HG03159 (cell line): ENCODE measurements at regions not wholly inside any gene's neighbourhood (a gene's known extent, or its start where the extent isn't known, plus 50 kb on each side); places are given as distances from the start of the nearest gene placed in this dataset.

ENCODE experiments used
- ATAC-seq: cut with Tn5 transposase; IDR thresholded peaks from one replicate; pipeline ENCODE4 v1.9.1; 2021; ENCODE audit warnings: mild to moderate bottlenecking, moderate library complexity; ENCODE audit not compliant: unreplicated experiment

DNA sequence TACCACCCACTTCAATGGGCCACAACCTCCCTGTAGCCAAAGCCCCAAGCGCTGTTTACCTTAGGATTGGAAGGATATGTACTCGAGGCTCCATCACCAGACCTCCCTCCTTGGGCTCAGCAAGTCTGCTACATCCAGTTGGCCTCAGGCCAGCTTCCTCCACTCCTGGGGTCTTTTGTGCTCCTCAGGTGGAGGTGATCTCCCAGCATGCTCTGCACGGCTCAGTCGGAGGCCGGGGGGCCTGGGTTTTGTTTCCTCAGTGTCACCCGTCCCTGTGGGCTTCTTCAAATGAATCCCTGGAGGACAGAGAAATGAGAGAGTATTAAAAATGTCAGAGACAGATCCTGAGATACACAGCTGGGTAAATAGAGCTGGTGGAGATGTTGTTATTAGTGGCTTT, 723.1 kb upstream of the TBX3 start:
- no peak for ATAC-seq

DNA sequence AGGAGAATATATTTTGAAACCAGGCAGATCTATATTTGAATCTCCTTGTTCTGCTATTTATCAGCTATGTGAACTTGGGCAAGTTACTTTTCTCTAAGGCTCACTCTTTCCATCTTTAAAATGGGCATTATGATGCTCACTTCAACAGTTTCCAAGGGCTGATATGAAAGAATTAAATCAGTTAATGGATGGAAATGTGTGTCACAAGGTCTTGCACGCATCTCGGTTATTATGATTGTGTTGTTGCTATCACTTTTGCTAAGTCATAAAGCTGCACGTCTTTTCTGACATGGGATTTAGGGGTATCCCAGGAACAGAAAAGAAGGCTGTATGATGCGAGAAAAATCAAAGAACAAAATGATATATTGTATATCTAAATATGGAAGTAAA, 721.5 kb upstream of the TBX3 start:
- ATAC-seq, result no peak

GRCh38 chr12:115404761-115405470, 720.9 kb upstream of the TBX3 start:
- ATAC-seq, result no peak

DNA sequence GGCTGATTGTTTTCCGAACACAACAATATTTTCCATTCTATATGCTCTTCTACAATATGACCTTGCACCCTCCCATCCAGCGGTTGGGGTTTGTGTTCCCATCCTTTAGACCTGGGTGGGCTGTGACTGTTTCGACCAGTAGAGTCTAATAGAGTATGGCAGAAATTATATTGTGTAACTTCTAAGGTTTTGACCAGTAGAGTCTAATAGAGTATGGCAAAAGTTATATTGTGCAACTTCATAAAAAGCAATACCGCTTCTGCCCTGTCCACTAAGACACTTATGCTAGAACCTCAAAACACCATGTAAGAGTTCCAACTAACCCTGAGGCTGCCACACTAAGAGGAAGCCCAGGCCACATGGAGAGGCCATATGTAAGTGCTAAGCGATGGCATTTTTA, 719.7 kb upstream of the TBX3 start:
- no peak for ATAC-seq

GRCh38 chr12:115403253-115403652, 719.3 kb upstream of the TBX3 start:
- no peak for ATAC-seq

- no peak for ATAC-seq
Observed at GRCh38 chr12:115402443-115403180, 718.6 kb upstream of the TBX3 start.

- no peak for ATAC-seq
Observed at GRCh38 chr12:115401761-115402160, 717.8 kb upstream of the TBX3 start.

DNA sequence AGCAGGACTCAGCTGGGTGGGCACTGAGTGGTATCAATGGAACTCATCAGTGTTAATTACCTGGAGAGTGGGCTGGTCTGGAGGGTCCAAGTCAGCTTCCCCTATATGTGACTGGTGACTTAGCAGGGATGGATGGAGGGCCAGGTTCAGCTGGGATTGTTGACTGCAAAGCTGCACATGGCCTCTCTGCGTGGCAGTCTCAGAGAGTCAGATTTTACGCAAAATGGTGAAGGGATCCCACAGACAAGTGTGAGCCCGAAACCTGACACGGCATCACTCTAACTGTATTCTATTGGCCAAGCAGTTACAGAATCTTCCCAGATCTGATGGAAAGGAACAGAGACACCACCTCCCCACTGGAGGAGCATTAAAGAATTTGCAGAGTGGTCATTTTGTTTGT, 716.0 kb upstream of the TBX3 start:
- ATAC-seq, result no peak

DNA sequence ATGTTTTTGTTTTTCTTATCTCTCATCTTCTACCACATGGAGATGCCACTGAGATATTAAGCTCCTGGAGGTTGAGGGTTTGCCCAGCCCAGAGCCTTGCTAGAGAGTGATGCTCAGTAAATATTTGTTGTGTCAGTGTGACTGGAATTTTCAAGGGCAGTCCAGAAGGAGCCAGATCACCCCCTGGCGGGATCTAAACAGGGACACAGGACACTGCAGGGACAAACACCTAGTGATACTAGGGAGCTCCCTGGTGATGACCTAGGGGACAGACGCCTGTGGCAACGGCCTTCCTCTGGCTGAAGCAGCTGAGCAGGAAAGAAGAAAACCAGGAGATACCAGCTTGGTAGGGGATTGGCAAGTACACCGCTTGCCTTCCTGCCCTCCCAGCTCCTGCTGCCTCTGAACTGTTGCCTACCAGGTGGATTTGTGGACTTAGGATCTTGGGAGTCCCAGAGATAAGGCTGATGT, 714.4 kb upstream of the TBX3 start:
- ATAC-seq, result no peak

DNA sequence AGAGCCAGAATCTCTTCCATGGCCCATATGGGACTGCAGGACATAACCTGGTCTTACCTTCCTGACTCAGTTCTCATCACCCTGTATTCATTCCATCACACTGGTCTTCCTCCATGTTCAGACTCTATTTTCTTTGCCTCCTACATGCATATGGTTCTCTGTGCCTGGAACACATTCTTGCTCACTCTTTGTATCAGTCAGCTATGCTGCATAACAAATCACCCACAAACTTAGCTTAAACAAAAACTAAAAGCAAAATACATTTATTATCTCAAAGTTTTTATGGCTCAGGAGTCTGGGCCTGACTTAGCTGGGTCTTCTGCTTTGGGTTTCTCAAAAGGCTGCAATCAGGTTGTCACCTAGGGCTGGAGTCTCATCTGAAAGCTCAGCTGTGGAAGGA, 712.6 kb upstream of the TBX3 start:
- no peak for ATAC-seq

- no peak for ATAC-seq
Observed at GRCh38 chr12:115394496-115395220, 710.7 kb upstream of the TBX3 start.

GRCh38 chr12:115388139-115388538, 704.2 kb upstream of the TBX3 start:
- no peak for ATAC-seq

GRCh38 chr12:115387467-115387901, 703.5 kb upstream of the TBX3 start:
- ATAC-seq, result no peak

GRCh38 chr12:115386946-115387345, 703.0 kb upstream of the TBX3 start:
- ATAC-seq, result no peak

- ATAC-seq, result no peak
Observed at GRCh38 chr12:115385141-115385540, 701.2 kb upstream of the TBX3 start.

DNA sequence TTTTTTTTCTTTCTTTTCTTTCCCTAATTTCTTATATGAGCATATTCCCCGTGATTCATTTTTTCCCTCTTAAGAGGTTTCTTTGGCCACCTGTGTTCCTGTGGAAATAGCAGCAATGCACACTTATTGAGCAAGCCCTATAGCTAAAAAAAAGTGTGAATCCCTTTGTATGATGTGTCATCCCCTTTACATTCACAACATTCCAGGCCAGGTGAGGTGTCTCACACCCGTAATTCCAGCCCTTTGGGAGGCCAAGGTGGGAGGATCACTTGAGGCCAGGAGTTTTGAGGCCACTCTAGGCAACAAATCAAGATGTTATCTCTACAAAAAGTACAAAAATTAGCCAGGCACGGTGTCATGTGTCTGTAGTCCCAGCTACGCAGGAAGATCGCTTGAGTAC, 700.4 kb upstream of the TBX3 start:
- ATAC-seq, result no peak

DNA sequence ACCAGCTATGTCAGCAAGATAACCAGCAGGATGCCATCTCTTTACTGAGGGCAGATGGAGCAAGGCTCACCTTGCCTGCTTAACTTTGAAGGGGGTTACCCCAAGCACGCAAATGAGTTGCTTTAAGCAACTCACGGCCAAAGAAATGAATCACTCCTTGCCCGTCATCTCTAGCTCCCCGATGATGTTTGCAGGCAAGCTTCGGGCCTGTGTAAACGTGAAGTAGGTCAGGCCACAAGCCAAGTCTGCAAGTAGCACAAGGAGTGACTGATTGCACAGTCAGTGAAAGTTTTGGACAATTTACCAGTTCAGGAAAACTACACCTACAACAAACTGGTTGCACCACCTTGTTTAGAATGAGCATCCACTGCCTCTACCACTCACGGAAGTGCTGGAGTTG, 699.7 kb upstream of the TBX3 start:
- no peak for ATAC-seq

DNA sequence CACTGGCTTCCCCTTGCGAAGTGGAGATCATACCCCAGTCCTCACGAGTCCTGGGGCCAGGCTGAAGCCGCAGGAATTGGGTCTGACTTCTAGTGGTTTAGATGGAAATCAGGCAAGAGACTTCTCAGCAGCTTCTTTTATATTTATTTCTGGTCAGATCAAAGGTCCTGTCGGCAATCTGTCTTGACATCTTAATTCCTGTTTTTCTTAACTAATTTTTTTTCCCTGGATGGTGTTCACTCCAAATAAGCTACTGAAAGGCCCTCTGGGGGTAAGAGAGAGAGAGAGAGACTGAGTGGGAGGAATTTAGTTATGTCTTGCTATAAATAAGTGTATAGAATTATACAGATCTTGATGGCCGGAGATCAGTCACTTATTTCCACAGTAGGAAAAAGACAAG, 698.7 kb upstream of the TBX3 start:
- no peak for ATAC-seq

DNA sequence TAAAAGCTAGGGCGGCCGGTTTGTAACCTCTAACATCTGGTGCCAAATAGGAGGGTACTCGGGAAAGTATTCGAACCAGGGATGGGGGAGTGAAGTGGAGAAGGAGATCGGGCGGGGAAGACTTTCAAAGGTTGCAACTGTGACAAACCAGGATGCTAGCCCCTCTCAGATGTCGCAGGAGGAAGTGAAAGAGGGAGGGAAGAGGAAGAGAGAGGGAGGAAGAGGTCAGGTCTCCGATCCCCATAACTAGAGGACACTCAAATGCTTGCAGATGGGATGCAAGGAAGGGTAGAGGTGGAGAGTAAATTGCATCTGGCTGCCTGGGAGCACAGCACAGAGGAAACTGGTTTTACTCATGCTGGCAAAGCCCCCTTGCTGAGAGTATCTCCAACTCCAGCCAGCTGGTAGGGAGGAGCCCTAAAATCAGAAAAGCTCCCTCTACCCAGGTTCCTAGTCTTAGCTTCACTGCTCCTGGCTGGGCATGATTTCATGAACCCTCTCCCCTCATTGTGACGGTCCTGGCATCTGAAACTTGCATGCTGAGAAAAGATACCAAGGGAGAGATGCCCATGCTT, 696.7 kb upstream of the TBX3 start:
- ATAC-seq, result no peak

- ATAC-seq, result no peak
Observed at GRCh38 chr12:115378291-115378690, 694.3 kb upstream of the TBX3 start.

DNA sequence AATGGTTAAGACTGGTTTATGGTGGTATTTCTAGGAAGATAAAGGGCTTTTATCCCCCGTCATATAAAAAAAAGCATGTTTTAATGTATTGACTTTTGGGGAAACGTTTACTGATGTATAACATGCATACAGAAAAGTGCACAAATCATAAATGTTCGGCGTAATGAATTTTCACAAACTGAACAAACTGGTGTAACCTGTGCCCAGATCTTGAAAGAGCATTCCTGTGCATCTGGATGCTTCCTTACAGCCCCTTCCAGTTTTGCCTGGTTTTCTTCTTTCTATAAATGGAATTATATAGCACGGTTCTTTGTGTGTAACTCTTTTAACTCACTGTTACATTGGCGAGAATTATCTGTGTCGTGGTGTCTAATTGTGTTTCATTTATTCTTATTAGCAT, 693.8 kb upstream of the TBX3 start:
- ATAC-seq, result no peak
